ENCODE measurements at regions not wholly inside any gene's neighbourhood (a gene's known extent, or its start where the extent isn't known, plus 50 kb on each side); places are given as distances from the start of the nearest gene placed in this dataset.

DNA sequence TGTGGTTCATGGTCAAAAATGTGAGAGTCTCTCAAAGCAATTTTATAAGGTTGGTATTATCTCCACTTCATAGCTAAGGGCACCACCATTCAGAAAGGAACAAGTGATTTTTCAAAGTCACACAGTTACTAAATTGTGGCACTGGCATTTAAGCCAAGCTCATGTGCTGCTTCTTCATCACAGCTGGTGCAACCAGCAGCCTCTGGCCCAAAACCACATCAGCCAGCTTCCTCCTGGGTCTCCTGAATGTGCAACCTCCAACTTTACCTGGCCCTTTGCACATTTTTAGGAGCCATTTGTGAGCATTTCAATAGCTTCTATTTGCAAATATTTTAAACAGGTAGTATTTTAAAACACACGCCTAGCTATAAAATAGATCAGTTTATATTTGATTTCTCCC is 293.7 kb downstream of the BCL11A start:
- DNase-seq (ENCODE audit: extremely low read depth, low read depth), result no peak

DNA sequence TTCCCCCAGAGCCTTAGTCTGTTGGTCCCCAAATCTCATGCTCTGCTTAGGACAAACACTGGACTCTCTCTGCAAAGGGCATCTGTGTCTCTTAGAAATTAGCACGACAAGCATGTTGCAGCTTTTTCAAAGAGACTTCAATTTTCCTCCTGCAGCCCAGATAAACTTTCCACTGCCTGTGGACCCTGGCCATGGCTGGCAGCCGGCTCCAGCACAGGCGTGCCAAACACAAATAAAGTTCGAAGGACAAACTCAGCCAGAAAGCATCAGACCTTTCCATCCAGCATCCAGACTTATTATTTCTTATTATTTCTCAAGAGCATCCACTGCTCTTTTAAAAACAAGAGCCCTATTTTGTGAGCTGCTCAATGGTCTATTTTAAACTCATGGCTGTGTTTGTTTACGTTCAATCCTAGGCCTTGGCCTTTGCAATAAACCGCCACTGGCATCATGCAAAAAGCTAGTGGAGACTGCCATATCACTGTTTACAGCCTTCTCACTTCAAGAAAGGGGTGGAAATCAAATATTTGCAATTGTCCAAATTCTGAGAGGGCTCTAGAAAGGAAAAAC is 300.8 kb downstream of the BCL11A start:
- no peak for DNase-seq (ENCODE audit: extremely low read depth, low read depth)

DNA sequence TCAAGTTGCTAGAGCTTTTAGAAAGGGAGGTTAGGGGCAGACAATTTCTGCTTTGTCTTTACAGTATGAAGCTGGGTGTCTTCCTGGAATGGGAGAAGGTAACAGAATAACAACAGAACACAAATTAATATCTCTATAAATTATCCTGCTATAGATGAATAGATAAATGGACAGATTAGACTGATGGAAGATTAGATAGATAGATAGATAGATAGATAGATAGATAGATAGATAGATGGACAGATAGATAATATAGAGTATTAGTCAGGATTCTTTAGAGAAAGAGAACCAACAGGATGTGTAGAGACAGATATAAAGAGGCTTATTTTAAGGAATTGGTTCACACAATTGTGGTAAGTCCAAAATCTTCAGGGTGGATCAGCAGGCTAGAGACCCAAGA is 302.2 kb downstream of the BCL11A start:
- no peak for DNase-seq (ENCODE audit: extremely low read depth, low read depth)

DNA sequence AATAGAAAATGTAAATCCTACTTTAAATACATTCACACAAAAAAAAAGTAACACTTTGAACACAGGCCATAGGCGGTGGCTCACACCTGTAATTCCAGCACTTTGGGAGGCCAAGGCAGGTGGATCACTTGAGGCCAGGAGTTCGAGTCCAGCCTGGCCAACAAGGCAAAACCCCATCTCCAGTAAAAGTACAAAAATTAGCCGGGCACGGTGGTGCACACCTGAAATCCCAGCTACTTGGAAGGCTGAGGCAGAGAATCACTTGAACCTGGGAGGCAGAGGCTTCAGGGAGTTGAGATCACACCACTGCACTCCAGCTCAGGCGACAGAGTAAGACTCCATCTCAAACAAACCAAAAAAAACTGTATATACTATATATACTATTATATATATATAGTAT is 303.6 kb downstream of the BCL11A start:
- no peak for DNase-seq (ENCODE audit: extremely low read depth, low read depth)

DNA sequence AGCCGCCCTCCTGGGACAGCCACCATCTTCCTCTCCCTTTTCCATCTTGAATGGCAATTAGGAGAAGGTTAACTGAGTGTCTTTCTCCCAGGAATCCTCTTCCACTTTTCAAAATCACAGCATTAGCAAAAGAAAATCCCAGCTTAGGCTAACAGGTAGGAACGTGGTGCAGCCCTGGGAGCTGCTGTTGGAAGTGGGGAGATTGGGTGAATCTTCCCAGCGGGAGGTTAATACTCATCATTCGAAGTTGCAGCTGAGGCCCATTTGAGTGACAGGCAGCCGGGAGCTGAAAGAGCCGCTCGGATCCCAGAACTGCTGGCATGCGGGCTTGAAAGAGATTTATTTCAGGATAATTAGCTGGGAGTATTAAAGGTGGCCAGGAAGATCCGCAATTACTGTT is 306.0 kb downstream of the BCL11A start:
- no peak for DNase-seq (ENCODE audit: extremely low read depth, low read depth)

DNA sequence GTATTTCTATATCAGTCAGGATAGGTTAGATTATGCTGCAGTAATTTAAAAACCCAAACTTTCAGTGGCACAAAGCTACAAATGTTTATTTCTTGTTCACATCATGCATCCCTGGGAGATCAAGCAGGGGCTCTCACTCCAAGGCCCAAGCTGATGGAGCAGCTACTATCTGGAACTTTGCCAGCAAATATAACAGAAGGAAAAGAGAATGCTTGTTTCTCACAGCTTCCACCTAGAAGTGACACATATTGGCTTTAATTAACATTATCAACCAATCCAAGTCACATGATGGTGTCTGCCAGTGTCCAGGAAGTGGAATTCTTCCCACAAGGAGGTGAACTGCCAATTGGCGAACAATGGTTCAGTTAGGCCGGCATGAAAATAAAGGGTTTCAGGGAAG is 306.9 kb downstream of the BCL11A start:
- no peak for DNase-seq (ENCODE audit: extremely low read depth, low read depth)

DNA sequence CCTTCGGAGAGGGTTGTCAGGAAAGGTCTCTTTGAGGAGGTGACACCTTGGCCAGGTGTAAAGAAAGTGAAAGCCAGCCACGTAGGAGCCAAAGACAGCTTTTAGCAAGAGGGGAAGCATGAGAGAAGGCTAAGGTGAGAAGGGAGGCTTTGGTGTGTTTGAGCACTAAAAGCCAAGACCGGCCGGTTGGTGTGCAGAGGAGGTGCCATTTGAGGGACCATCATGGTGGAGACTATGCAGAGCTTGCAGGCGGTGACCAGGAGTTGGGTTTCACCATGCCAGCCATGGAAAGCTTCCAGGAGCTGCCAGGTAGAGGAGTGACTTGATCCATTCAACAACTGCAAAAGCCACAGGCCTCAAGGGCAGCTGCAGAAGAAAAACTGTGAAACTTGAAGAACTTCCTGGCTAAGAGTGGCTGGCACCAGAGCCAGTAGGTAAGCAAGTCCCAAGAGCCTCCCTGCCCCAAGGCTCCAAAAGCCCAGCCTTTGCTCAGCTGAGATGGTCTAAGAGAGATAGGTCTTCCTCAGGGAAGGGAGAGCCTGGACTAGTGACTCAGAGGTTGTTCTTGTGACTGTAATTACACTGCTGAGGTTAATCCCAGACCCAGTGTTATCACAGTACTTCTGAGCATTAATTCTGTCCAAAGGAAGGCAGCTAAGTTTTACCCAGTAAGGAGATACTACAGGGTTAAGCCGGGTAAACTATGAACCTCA is 319.0 kb downstream of the BCL11A start:
- no peak for DNase-seq (ENCODE audit: extremely low read depth, low read depth)

DNA sequence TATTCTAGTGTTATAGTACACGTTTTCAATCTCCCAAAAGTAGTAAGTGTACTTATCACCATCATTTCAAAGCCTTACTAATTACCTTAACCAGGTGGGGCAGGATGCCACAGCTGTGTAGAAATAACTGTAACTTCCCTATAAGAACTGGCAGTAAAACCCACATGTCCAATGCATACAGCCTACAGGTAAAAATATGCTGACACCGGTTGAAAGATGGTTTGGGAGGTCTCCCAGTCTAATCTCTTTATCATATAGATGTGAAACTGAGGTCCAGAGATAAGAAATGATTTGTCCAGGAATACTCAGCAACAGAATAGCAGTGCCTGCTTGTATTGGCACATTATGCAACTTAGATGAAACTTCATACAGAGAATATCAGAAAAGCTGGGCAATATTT is 322.9 kb downstream of the BCL11A start:
- no peak for DNase-seq (ENCODE audit: extremely low read depth, low read depth)

DNA sequence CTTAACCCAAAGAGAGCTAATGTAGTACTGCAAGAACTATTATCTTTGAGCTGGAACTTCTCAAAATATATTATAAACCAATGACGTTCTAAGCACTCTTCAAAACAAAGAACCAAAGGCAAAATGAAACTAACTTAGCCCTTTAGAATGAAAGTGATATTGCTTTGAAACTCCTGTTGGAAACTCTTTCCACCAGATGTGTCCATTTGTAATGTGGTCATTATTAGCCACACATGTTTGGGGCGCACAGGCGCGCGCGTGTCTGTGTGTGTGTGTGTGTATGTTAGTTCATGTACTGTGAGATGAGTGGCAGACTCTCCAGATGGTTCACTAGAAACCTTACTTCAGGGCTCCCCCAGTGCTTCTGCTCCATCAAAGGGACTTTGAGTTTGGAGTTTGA is 323.4 kb downstream of the BCL11A start:
- DNase-seq (ENCODE audit: extremely low read depth, low read depth), result no peak

DNA sequence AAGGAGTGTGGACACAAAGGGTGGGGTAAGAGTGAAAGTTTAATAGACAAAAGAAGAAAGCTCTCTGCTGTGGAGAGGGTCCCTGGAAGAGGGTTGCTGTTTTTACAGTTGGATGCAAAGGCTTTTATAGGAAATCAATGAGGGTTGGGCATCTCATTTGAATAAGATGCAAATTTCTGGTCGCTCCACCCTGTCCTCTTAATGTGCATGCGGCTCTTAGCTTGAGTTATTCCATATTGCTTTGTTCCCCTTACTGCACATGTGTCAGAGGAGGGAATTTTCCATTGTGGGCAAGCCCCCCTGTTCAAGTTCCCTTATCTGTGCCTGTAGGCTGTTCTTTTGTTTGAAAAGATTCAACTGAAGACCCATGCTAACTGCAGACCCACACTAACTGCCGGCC is 326.5 kb downstream of the BCL11A start:
- DNase-seq (ENCODE audit: extremely low read depth, low read depth), result no peak

DNA sequence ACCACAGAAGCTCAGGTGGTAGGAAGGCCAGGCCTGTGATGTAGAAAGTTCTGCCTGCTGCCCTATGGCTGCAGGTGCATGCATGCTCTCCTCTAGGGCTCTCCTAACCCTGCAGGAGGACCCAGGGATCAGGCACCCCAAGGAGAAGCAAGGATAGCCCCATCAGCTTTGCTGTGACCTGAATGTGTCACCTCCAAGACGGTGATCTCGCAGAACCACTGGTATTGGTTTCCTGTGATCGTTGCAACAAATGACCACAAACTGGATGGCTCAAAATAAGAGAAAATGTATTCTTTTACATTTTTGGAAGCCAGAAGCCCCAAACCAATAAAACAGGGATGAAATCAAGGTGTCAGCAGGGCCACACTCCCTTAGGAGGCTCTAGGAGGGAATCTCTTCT is 327.3 kb downstream of the BCL11A start:
- DNase-seq (ENCODE audit: extremely low read depth, low read depth), result no peak

DNA sequence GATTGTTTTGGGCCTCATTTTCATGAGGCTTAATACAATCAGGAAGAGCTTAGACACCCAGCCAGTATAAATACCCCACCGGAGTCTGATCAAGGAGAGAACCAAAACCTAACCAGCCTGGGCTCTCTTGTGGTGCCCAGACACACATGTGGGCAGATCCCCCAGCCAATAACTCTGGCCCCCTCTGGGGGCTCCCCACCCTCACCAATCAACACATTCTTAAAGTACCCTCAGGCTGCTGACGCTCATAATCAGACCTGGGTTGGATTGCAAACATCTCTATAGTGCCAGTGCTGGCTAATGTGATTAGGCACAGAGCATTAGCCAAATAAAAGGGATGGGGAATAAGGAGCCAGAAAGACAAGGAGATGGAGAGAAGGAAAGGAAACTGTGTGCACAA is 329.6 kb downstream of the BCL11A start:
- DNase-seq (ENCODE audit: extremely low read depth, low read depth), result no peak

DNA sequence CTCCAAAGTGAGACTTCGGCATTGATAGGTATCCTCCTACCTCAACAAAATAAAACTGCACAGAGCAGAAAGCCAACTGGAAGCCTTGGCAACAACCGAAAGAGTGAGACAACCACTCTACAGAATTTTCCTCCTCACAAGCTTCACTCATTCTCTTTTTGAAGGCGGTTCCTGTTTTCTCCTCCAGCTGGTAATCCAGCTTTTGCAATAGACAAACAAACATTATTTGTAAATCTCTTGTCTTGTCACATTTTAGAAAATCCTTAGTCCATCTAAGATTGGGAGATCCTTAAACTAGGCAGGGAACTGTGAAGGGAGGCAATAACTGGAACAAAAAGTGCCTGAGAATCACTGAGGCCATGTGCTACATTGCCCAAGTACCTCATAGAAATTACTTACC is 332.4 kb downstream of the BCL11A start:
- no peak for DNase-seq (ENCODE audit: extremely low read depth, low read depth)

DNA sequence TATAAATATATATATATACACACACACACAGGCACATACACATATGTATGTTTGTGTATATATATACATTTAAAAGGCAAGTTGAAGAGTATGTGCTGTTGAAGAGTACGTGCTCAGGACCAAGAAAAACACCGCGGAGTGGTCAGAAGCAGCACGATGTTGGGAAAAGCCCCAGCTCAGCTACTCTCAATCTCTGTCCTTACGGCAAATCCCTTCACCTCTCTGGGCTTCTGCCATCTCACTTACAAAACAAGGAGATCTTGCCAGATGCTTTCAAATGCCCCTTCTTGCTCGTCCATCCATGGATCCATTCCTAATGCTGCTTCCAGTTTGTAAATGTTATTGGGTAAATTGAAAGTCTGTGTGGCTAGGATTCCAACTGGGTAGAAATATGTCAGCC is 333.9 kb downstream of the BCL11A start:
- no peak for DNase-seq (ENCODE audit: extremely low read depth, low read depth)

DNA sequence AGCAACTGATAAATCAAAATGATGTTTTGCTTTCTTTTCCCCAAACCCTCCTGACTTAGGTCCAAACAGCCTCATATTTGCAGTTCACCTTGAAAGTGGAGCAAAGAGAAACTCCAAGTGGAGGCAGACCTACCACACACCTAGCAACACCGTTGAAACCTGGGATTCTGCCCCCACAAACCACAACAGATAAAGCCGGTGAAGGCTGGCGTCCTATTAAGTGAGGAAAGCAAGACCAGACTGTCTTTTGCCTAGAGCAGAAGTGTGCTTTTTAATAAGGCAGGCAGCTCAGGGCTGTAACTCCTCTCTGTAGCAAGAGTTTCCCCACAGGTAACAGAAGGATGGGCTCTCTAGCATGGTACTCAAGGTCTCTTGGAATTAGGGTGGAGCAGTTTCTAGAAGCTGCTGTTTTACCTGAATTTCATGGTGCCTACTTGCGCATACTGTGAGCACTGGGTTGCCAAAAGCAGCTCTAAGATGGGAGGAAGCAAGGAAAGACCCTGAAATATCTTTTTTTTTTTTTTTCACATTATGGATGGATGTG is 336.9 kb downstream of the BCL11A start:
- no peak for DNase-seq (ENCODE audit: extremely low read depth, low read depth)

DNA sequence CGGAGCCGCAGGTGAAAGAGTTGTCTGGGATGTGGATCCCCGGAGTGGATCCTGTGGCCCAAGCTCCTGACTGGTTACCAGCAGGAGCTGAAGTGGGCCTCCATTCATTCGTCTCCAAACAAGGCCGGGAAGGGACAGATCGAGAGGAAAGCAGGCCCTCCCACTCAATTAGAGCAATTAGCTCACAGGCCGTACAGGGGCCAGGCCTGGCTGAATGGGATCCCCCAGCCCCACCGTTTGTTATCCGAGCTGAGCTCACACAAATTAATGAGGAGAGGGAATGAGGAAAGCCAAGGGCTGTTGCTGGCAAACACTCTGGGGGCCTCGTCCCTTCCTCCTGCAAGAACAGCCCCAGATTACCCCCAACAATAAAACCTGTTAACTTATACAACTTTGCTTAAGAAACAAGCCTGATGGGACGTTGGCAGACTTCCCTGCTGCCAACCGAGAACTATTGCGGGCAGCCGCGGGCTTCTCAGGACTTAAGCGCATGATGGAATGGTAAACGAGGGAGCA is 338.0 kb downstream of the BCL11A start:
- DNase-seq (ENCODE audit: extremely low read depth, low read depth), result no peak

DNA sequence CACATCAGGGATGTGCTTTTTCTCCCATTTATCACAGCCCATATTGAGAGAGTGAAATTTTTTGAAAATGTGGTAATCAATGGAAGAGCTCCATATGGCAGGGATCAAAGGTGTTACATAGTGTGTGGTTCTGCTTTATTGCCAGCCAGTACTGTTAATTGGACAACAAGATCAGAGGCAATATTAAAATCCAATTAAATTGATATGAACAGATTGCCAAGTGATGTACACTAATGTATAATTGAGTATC is 338.9 kb downstream of the BCL11A start:
- no peak for DNase-seq (ENCODE audit: extremely low read depth, low read depth)

DNA sequence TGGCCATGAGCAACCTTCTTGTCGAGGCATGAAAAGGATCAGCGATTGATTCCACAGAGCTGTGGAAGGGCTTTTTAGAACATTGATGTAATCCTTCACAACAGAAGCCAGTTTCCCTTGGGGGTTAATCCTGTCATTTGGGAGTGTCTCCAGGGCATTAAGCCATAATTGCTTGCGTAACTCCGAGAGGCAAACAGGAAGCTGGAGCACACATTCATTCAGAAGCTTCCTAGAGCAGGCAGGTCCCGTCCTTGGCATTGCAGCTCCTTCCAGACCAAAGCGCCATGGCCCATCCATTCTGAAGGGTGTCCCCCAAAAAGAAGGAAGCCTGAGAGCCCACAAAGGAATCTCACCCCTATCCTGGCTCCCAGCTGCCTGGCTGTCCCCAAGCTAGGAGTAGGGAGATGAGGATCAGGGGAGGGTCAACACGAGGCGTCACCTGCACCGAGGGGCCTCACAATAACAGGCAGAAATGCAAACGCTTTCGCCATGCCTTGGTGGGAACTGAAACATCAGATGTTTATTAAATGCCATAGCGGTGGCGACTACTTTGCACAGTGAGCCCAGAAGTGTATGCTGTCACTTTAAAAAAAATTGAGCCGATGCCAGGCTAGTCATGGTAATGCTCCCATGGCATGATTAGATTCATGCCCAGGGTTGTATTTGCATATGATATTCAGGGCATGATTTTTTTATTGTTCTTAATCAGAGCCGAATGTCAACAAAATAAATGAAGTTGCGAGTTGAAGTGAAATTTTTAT is 339.4 kb downstream of the BCL11A start:
- DNase-seq (ENCODE audit: extremely low read depth, low read depth), result peak; percentile 71

DNA sequence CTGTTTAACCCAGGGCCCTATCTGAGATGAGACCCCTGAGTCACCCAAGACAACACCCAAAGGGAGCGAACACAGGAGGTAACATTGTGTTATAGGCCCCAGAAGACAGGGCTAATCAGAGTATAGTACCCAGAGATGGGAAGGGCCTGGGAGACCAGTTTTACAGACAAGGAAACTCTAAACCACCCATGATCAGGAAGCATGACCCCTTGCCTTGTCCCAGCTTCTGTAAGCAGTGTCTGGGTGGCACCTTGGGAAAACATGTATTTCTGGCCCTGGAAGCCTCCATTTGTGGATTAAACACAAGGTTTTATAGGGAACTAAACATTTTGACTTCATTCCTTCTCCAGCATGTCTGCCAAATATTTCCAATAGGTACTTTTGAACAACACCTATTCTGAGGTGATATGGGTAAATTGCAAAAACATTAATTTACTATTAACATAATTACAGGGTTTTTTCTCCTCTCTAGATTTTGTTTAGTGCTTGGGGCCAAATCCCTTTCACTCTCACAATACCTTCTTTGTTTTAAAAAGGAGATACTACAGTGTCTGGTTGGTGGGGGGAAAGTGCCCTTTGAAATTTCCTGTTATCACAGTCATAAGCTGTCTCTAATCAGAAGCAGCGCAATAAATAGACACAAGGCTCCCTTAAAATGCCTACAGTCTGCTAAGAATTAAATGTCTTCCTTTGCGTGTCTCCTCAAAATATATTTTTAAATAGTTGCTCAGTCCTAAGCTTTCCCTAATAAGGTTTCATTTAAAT is 341.1 kb downstream of the BCL11A start:
- DNase-seq (ENCODE audit: extremely low read depth, low read depth), result no peak

DNA sequence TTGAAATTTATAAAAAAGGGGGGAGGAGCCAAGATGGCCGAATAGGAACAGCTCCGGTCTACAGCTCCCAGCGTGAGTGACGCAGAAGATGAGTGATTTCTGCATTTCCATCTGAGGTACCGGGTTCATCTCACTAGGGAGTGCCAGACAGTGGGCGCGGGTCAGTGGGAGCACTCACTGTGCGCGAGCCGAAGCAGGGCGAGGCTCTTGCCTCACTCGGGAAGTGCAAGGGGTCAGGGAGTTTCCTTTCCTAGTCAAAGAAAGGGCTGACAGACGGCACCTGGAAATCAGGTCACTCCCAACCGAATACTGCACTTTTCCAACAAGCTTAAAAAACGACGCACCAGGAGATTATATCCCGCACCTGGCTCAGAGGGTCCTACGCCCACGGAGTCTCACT is 364.4 kb downstream of the BCL11A start:
- DNase-seq (ENCODE audit: extremely low read depth, low read depth), result peak; percentile 44

DNA sequence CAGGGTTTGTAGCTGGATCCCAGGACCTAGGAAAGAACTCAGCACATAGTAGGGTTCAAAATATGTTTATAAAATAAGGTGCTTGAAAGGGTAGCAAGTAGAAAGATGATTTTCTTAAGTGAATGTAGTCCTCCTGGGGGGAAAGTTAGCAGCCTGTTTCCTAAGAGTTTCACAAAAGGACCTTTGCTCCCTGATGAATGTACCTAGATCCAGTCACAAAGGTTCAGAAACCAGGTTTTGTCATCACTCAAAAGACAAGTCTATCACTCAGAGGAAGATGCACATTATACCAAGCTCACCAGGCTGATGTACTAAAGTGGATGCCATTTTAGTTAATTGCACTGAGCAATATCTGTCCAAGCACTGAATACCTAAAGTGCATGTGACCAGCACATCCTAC is 378.2 kb downstream of the BCL11A start:
- no peak for DNase-seq (ENCODE audit: extremely low read depth, low read depth)

All from NCI-H460 (cell line).